HuH-7 (cell line): ENCODE measurements at regions not wholly inside any gene's neighbourhood (a gene's known extent, or its start where the extent isn't known, plus 50 kb on each side); places are given as distances from the start of the nearest gene placed in this dataset.

Experiments
- DNase-seq: peaks from one replicate; pipeline ENCODE4 v3.0.0; 2011; ENCODE audit warnings: low spot score

- no peak for DNase-seq
These were observed 675.1 kb upstream of the BRINP3 start for GRCh38 chr1:191152776-191153175.

GRCh38 chr1:191155178-191155577 lies 677.5 kb upstream of the BRINP3 start:
- no peak for DNase-seq

DNA sequence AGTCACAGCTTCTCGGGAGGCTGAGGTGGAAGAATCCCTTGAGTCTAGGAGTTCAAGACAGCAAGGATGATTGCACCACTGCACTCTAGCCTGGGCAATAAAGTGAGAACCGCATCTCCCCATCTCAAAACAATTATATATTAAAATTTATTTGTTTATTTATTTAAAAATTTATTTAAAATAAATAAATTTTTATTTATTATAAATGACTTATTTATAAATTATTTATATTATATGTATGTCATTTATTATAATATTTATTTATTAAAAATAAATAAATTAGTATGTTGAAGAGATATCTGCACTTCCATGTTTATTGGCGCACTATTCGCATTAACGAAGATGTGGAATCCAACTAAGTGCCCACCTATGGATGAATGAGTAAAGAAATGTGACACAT lies 683.2 kb upstream of the BRINP3 start:
- DNase-seq = no peak

- DNase-seq = no peak
These were observed 685.1 kb upstream of the BRINP3 start for GRCh38 chr1:191162762-191163161.

GRCh38 chr1:191163621-191164020 lies 686.0 kb upstream of the BRINP3 start:
- no peak for DNase-seq

DNA sequence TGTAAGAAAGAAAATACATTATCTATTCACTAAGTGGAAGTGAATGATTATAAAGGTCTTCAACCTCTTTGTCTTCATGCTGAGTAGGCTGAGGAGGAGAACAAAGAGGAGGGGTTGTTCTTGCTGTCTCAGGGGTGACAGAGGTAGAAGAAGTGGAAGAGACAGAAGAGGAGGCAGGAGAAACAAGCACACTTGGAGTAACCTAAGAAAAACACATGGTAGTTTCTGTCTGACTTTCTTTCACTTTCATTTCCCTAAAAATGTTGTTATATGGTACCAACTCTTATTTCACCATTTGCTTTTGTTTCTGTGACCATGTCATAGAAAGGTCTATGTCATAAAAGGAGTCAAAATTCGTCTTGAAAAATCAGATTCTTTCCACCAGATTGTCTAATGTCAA lies 696.6 kb upstream of the BRINP3 start:
- no peak for DNase-seq

- no peak for DNase-seq
These were observed 698.5 kb upstream of the BRINP3 start for GRCh38 chr1:191176131-191176530.

- DNase-seq = no peak
These were observed 729.0 kb upstream of the BRINP3 start for GRCh38 chr1:191206513-191207207.

DNA sequence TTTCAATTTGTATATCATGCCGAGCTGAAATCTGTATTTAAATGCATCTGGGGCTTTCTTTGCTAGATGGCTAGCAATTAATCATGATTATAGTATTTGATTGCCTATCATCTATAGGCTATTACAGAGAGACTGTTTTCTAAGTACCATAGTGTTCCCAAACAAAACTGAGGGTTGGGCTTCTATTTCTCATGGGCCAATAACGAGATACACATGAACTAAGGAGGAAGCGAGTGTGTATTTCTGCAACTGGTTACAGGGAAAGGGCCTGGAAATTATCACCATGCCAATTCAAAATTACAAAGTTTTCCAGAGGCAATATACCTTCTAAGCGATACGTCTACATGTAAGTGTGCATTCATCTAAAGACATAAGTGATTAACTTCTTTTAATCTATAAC lies 744.5 kb upstream of the BRINP3 start:
- DNase-seq = no peak

DNA sequence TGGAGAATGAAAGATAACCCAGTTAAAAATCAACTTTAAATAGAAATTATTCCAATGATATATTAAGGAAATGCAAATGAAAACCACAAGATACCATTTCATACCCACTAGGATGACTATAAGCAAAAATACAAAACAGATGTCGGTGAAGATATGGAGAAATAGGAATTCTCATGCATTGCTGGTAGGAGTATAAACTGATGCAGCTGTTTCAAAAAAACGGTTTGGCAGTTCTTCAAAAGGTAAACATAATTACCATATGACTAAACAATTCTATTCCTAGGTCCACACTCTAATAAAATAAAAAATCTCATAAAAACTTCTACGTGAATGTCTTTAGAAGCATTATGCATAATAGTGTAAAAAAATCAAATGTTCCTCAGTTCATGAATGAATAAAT lies 763.3 kb upstream of the BRINP3 start:
- DNase-seq = no peak

DNA sequence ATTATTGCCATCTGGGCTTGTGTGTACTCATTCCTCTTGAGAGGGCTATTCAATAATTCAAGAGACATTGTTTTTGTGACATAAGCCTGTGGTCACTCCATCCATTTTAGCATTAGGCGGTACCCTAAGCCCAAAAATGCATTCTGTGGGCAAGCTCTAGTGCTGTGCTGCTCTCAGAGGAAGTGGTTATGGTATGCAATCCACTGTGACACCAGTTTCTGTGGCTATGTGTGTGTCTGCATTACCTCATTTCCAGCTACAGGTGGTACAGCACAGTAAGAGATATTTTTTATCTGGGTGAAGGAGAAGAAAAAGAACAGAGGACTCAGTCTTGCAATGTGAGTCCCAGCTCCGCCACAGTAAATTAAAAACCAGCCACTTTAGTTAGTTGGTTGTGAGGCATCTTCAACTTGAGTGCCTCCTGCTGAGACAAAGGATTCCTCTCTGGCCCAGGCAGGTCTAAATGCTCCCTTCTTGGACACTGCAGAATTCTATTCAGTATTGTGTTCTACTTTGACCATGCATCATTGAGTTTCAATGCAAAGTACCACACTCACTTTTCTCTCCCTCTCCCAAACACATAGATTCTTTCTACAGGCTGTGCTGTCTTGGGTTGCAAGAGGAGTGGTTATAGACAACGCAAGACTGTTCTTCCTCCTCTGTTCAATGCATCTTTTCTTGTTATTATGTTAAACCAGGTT lies 777.8 kb upstream of the BRINP3 start:
- DNase-seq = no peak

DNA sequence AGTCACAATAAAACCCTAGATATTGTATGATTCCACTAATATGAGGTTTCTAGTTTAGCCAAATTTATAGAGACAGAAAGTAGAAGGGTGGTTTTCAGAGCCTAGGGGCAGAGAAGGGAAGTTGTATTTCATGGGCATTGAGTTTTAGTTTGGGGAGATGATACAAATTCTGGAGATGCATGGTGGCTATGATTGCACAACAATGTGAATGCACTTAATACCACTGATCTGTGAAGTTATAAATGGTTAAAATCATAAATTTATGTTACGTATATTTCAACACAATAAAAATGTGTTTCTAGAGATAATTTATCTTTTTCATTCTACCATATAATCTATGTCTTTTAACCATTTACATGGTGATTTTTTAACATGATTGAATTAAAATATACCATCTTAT lies 779.3 kb upstream of the BRINP3 start:
- no peak for DNase-seq

GRCh38 chr1:191260056-191260455 lies 782.4 kb upstream of the BRINP3 start:
- DNase-seq = no peak

DNA sequence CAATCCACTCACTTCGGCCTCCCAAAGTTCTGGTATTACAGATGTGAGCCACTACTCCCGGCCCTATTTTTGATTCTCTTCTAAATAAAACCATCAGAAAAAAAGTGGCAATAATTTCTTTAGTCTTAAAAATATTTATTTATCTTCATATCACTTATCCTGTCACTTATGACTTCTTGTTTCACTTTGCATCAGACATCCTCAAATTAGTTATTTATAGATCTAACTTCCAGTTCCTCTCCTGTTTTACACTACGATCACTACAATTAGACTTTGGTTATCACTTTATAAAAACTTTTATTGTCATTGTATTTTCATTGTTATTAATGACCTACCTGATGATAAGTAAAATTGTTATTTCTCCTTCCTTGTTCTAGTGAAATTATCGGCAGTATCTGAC lies 783.4 kb upstream of the BRINP3 start:
- no peak for DNase-seq

GRCh38 chr1:191279266-191279800 lies 801.7 kb upstream of the BRINP3 start:
- no peak for DNase-seq

- no peak for DNase-seq
These were observed 806.5 kb upstream of the BRINP3 start for GRCh38 chr1:191284175-191284574.

DNA sequence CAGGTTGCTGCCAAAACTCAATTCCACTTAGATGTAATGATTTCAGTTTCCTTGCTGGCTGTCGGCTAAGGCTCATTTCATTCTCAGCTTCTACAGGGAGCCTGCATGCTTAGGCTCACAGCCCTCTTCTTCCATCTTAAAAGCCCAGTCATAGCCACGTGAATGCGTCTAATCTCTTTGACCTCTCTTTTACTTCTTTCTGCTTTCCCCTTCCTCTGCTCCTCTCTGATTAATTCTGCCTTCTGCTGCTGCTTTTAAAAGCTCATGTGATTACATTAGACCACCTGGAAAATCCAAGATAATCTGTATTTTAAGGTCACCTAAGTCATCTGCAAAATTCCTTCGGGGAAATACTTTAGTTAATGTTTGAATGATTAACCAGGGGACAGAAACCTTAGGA lies 812.8 kb upstream of the BRINP3 start:
- no peak for DNase-seq

DNA sequence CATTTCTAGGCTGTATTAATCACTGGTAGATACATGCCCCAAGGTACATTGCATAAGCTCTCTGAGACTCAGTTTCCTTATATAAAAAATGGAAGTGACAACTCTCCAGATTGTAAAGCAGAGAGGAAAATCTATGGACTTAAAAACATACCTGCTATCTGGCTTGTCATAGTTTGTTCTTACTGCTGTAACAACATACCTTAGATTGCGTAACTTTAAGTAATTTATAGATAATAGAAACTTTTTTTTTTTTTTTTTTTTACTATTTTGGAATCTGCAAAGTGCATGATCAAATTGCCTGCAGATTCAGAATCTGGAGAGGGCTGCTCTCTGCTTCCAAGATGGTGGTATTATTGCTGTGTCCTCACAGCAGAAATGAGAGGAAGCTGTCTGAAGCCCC lies 827.7 kb upstream of the BRINP3 start:
- no peak for DNase-seq

GRCh38 chr1:191306916-191307315 lies 829.3 kb upstream of the BRINP3 start:
- DNase-seq = no peak

DNA sequence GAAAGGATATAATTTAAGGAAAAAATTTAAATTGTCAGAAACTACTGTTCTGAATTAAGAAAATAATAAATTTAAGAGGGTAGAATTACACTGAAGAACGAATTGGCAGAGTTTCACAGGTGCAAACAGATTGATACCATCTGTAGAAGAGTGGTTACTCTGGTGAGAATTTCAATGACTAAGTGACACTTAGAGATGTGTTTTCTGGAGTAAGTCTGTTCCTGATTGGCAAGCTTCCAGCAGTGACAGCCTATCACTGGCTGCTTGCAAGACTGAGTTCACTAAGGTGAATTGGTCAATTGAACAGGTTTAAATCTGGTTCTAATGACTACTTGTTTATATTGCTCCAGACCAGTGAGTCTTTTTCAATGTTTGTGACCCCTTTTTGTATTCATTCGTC lies 838.2 kb upstream of the RGS18 start:
- no peak for DNase-seq

DNA sequence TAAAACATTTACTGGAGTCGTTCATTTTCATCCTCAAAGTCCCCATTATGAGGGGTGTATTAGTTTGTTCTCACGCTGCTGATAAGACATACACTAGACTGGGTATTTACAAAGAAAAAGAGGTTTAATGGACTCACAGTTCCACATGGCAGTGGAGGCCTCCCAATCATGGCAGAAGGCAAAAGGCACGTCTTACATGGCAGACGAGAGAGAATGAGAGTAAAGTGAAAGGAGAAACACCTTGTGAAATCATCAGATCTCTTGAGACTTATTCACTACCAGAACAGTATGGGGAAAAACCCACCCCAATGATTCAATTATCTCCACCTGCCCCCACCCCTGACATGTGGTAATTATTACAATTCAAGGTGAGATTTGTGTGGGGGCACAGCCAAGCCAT lies 830.4 kb upstream of the RGS18 start:
- no peak for DNase-seq

- DNase-seq = no peak
These were observed 814.4 kb upstream of the RGS18 start for GRCh38 chr1:191343816-191344215.

- DNase-seq = no peak
These were observed 811.9 kb upstream of the RGS18 start for GRCh38 chr1:191346381-191346780.

GRCh38 chr1:191348328-191348727 lies 809.9 kb upstream of the RGS18 start:
- DNase-seq = no peak
